Right cardiac atrium (tissue), 5 donors: ENCODE measurements at regions not wholly inside any gene's neighbourhood (a gene's known extent, or its start where the extent isn't known, plus 50 kb on each side); places are given as distances from the start of the nearest gene placed in this dataset.

Experiments
- ATAC-seq, 2 donors: fragments of 200-7000 bp; cut with Tn5 transposase; one replicate each; pipeline versions ENCODE4 v1.8.0 to v1.9.1; 2020; ENCODE audit warnings: moderate library complexity in 2 of 2, mild to moderate bottlenecking in 1 of 2
- DNase-seq, 3 donors: peaks; one replicate each; pipeline ENCODE4 v3.0.0-alpha.2; 2020
- H3K27ac ChIP-seq: one replicate; pipeline ENCODE4 v1.5.1; 2013; ENCODE audit warnings: mild to moderate bottlenecking, low read length, control low read depth, moderate library complexity
- H3K27me3 ChIP-seq: one replicate; pipeline ENCODE4 v1.6.1; 2013; ENCODE audit not compliant: control insufficient read depth, insufficient read depth
- H3K4me1 ChIP-seq: one replicate; pipeline ENCODE4 v1.6.1; 2013; ENCODE audit warnings: low read length; ENCODE audit not compliant: control insufficient read depth, insufficient read depth
- H3K4me3 ChIP-seq: one replicate; pipeline ENCODE4 v1.5.1; 2013; ENCODE audit warnings: low read length, control low read depth
- H3K9me3 ChIP-seq: one replicate; pipeline ENCODE4 v1.6.1; 2013; ENCODE audit warnings: low read length; ENCODE audit not compliant: control insufficient read depth
- WGBS: extraction: QIAGEN DNeasy Blood & Tissue Kit; methylation state at CpG from one replicate; pipeline ENCODE4 v1.1.7; 2013; 5-methylcytosine and 5-hydroxymethylcytosine counted together
- intact Hi-C, 4 donors: fragments of 100-400 bp; cut with DNase I; formaldehyde crosslinking; loops; one replicate each; pipeline versions ENCODE4 v1.11.0 to v1.14.0; 2022 to 2023
- donor health status: healthy with polysubstance abuse.
- donor health status: DM: no; HTN: yes; CAD: no.
- donor health status: DM: no; HTN: no; CAD: no.
- donor health status: DM: no; HTN: yes; CAD: no; lungs with severe emphysema.
- donor health status: DM: yes; HTN: yes; CAD: no.

- peaks cover 2% of the 10 kb centered on the region for H3K9me3 ChIP-seq
- intact Hi-C loops: no loop called here
- no peaks in the 10 kb centered on the region for H3K4me1 ChIP-seq
- H3K27ac ChIP-seq: no peak overlapping the region
- DNase-seq (no peak), ATAC-seq (no peak)
- no peak overlapping the region for H3K4me3 ChIP-seq
- no peaks in the 10 kb centered on the region for H3K27me3 ChIP-seq
Observed at GRCh38 chr12:76194724-76195123, 110.2 kb upstream of the NAP1L1 start.

- H3K4me3 ChIP-seq: no peak overlapping the region
- 77% methylated on average over 4 of the region's 4 CpGs for WGBS
- ATAC-seq: no peak
- H3K4me1 ChIP-seq: no peaks in the 10 kb centered on the region
- DNase-seq: no peak
- intact Hi-C loops: no loop called here
- H3K9me3 ChIP-seq: peaks cover 2% of the 10 kb centered on the region
- no peak overlapping the region for H3K27ac ChIP-seq
- H3K27me3 ChIP-seq: no peaks in the 10 kb centered on the region
Observed at GRCh38 chr12:76193961-76194360, 109.5 kb upstream of the NAP1L1 start.

GRCh38 chr12:76192416-76192815 lies 107.9 kb upstream of the NAP1L1 start:
- Histone ChIP-seq H3K27me3 (no peaks in the 10 kb centered on the region), H3K4me1 (no peaks in the 10 kb centered on the region), H3K4me3 (no peak overlapping the region), H3K27ac (no peak overlapping the region), H3K9me3 (no peaks in the 10 kb centered on the region)
- 84% methylated on average over 4 of the region's 4 CpGs for WGBS
- intact Hi-C loops: no loop called here
- DNase-seq (no peak), ATAC-seq (no peak)

- DNase-seq: no peak
- intact Hi-C loops: no loop called here
- H3K9me3 ChIP-seq: no peaks in the 10 kb centered on the region
- H3K27ac ChIP-seq: no peak overlapping the region
- H3K4me1 ChIP-seq: no peaks in the 10 kb centered on the region
- H3K4me3 ChIP-seq: no peak overlapping the region
- WGBS: 85% methylated on average over 2 of the region's 2 CpGs
- no peaks in the 10 kb centered on the region for H3K27me3 ChIP-seq
- no peak for ATAC-seq
Observed at GRCh38 chr12:76190299-76190698, 105.8 kb upstream of the NAP1L1 start.

- Histone ChIP-seq H3K27me3 (no peaks in the 10 kb centered on the region), H3K4me1 (no peaks in the 10 kb centered on the region), H3K9me3 (no peaks in the 10 kb centered on the region), H3K4me3 (no peak overlapping the region), H3K27ac (no peak overlapping the region)
- ATAC-seq (no peak), DNase-seq (no peak)
- 78% methylated on average over 2 of the region's 2 CpGs for WGBS
- intact Hi-C loops: no loop called here
Observed at GRCh38 chr12:76189851-76190250, 105.4 kb upstream of the NAP1L1 start.

- Histone ChIP-seq H3K27ac (no peak overlapping the region), H3K4me1 (no peaks in the 10 kb centered on the region), H3K9me3 (no peaks in the 10 kb centered on the region), H3K4me3 (no peak overlapping the region), H3K27me3 (no peaks in the 10 kb centered on the region)
- WGBS: 87% methylated on average over 1 of the region's 1 CpG
- DNase-seq (no peak), ATAC-seq (no peak)
- intact Hi-C loops: no loop called here
Observed at GRCh38 chr12:76187177-76187576, 102.7 kb upstream of the NAP1L1 start.

GRCh38 chr12:76186131-76186906 lies 101.8 kb upstream of the NAP1L1 start:
- Histone ChIP-seq H3K27me3 (no peaks in the 10 kb centered on the region), H3K4me1 (no peaks in the 10 kb centered on the region), H3K9me3 (no peaks in the 10 kb centered on the region), H3K27ac (no peak overlapping the region), H3K4me3 (no peak overlapping the region)
- 59% methylated on average over 6 of the region's 6 CpGs for WGBS
- ATAC-seq (no peak), DNase-seq (no peak)
- intact Hi-C loops: no loop called here

GRCh38 chr12:76183459-76184186 lies 99.1 kb upstream of the NAP1L1 start:
- H3K9me3 ChIP-seq: no peaks in the 10 kb centered on the region
- ATAC-seq (peak; percentile 33 to 48), DNase-seq (peak in 1 of 3 donors; percentile 21)
- H3K4me3 ChIP-seq: no peak overlapping the region
- H3K27ac ChIP-seq: no peak overlapping the region
- no peaks in the 10 kb centered on the region for H3K4me1 ChIP-seq
- H3K27me3 ChIP-seq: no peaks in the 10 kb centered on the region
- intact Hi-C loops: no loop called here
- WGBS: 32% methylated on average over 4 of the region's 4 CpGs

- no peak overlapping the region for H3K27ac ChIP-seq
- DNase-seq (no peak), ATAC-seq (no peak)
- WGBS: 91% methylated on average over 4 of the region's 4 CpGs
- intact Hi-C loops: no loop called here
- no peaks in the 10 kb centered on the region for H3K27me3 ChIP-seq
- H3K4me3 ChIP-seq: no peak overlapping the region
- H3K9me3 ChIP-seq: no peaks in the 10 kb centered on the region
- H3K4me1 ChIP-seq: no peaks in the 10 kb centered on the region
Observed at GRCh38 chr12:76180401-76181277, 96.2 kb upstream of the NAP1L1 start.

- WGBS: 96% methylated on average over 3 of the region's 3 CpGs
- no peak for DNase-seq
- no peak overlapping the region for H3K4me3 ChIP-seq
- H3K27me3 ChIP-seq: no peaks in the 10 kb centered on the region
- ATAC-seq: no peak
- H3K4me1 ChIP-seq: no peaks in the 10 kb centered on the region
- intact Hi-C loops: no loop called here
- H3K27ac ChIP-seq: no peak overlapping the region
- no peaks in the 10 kb centered on the region for H3K9me3 ChIP-seq
Observed at GRCh38 chr12:76178452-76178851, 94.0 kb upstream of the NAP1L1 start.

- WGBS: 91% methylated on average over 4 of the region's 4 CpGs
- no peak for ATAC-seq
Observed at GRCh38 chr12:76177821-76178220, 93.3 kb upstream of the NAP1L1 start.

More at GRCh38 chr12:76177821-76178220, 93.3 kb upstream of the NAP1L1 start:
- H3K9me3 ChIP-seq: no peaks in the 10 kb centered on the region
- H3K4me1 ChIP-seq: no peaks in the 10 kb centered on the region
- no peak for DNase-seq
- intact Hi-C loops: no loop called here
- H3K4me3 ChIP-seq: no peak overlapping the region
- H3K27me3 ChIP-seq: no peaks in the 10 kb centered on the region
- no peak overlapping the region for H3K27ac ChIP-seq
